Fibroblast of pulmonary artery (primary cell): ENCODE measurements at regions not wholly inside any gene's neighbourhood (a gene's known extent, or its start where the extent isn't known, plus 50 kb on each side); places are given as distances from the start of the nearest gene placed in this dataset.
A peak's percentile ranks its signal among the peaks of the same experiment; 100 is the strongest.

Source experiments
- DNase-seq: peaks from one replicate; pipeline ENCODE4 v3.0.0-alpha.2; 2010; ENCODE audit warnings: low read depth
- H3K4me3 ChIP-seq: replicated peaks from 2 replicates; pipeline ENCODE4 v1.5.1; 2011; ENCODE audit warnings: low read depth, mild to moderate bottlenecking, control low read depth, low read length, moderate library complexity
- CTCF ChIP-seq: IDR thresholded peaks from 2 replicates; pipeline ENCODE4 v1.5.1; 2011; ENCODE audit warnings: mild to moderate bottlenecking, control low read depth, low read length, inconsistent platforms; ENCODE audit errors: missing control alignments

DNA sequence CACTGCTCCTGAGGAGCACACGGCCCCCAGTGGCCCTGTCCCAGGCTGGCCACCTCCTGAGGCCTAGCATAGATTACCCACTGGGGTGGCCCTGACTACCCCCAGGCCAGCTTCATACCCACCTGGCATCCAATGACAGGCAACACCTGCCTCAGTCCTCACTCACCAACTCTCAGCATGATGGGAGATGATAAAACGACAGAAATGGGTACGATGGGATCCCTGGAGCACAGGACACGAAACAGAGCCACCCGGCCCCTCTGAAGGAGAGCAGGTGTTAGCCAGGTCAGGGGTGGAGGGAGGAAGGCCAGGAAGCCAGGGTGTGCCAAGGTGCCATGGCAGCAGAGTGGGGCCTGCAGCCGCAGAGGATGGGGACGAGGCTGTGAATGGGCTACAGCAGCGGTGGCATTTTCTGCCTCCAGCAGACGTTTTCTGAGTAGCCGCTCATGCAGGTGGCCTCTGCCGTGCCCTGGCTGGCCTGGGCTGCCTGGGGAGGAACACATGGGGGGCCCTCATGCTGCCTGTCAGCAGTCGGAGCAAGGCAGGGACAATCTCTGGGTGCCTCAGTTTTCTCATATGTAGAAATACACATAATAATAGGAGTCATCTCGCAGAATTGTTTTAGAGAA, 50.2 kb upstream of the FGF3 start:
- no peak for TF ChIP-seq CTCF
- DNase-seq, result no peak
- H3K4me3 ChIP-seq, result no peak overlapping the region

DNA sequence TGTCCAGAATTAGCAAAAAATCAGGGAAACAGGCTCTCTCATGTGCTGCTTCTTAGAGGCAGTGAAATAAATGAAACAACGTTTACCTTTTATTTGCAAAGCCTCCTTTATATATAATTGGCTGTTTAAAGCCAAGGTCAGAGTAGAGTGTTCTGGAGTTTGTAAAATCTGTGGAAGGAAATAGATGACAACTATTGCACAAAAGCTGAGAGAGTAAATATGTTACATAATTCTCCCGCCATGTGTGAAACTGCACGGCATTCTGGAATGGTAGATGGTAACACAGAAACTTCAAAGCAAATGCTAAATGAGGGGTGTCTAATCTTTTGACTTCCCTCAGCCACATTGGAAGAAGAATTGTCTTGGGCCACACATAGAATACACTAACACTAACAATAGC, 51.5 kb upstream of the FGF3 start:
- DNase-seq, result peak; percentile 40
- no peak for TF ChIP-seq CTCF
- no peak overlapping the region for H3K4me3 ChIP-seq

- no peak for DNase-seq
- no peak for TF ChIP-seq CTCF
- no peak overlapping the region for H3K4me3 ChIP-seq
Measured at GRCh38 chr11:69873166-69874077, 54.2 kb upstream of the FGF3 start.

DNA sequence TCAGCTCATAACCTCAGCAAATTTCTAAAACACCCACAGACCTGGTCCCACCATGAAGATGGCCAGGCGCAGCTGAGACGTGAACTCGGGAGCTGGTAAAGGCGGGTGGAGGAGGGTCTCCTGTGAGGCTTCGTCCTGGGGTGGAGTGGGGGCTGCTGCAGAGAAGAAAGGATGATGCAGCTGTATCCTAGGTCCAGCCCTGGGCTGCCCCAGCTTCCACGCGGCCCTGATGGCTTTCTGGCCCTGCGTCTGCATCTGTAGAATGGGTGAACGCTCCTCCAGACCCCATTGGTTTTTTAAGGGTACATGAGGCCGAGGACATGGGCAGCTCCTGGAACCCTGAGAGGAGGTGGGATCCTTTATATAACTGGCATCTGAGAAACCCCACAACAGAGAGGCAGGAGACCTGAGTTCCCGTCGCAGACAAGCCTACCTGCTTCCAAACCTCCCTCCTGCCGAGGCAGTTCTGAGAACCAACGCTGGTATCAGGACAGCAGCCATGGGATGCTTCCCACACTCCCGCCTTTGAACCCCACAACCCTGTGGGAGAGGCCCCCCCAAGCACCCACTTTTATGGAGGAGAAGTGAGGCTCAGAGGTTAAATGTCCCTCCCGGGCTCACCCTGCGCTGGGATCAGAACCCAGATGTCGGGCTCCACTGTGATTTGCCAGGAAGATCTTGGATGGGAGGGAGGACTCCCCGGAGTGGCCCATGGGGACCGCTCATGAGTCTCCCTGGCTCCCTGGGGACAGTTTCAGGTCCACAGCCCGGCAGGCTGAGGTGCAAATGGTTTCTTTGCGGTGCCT, 55.2 kb upstream of the FGF3 start:
- H3K4me3 ChIP-seq, result no peak overlapping the region
- DNase-seq, result no peak
- no peak for TF ChIP-seq CTCF

GRCh38 chr11:69874984-69875624, 55.9 kb upstream of the FGF3 start:
- H3K4me3 ChIP-seq, result no peak overlapping the region
- no peak for TF ChIP-seq CTCF
- DNase-seq, result no peak

DNA sequence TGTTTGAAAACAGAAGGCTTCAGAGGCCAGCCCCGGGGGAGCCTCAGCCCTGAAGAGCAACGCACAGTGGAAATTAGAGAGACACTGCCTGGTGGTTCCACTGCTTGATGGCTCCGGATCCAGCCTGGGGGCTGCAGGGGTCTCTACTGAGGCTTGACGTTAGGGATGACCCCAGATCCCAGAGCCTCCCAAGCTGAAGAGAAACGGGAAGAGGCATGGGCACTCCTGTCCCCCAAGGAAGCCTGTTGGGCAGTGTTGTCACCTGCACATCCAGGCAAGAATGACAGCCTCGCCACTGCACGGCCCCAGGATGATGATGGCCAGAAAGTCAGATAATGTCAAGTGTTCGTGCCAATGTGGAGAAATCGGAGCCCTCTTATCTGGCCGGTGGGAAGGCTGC, 56.8 kb upstream of the FGF3 start:
- TF ChIP-seq CTCF, result no peak
- H3K4me3 ChIP-seq, result no peak overlapping the region
- DNase-seq, result no peak
